Keratinocyte (primary cell): ENCODE measurements at regions not wholly inside any gene's neighbourhood (a gene's known extent, or its start where the extent isn't known, plus 50 kb on each side); places are given as distances from the start of the nearest gene placed in this dataset.

ENCODE experiments used
- DNase-seq: peaks from one replicate; pipeline ENCODE4 v3.0.0-alpha.2; 2011; ENCODE audit warnings: low read depth, missing footprints, low spot score
- FAIRE-seq: peaks from 2 replicates; lab custom pipeline; 2011; peaks lifted over from hg19 to GRCh38; lab: Jason Lieb, UNC
- H2AFZ ChIP-seq: 2 replicates; pipeline ENCODE4 v1.6.0; 2012; ENCODE audit warnings: low read length, control low read depth, inconsistent platforms; ENCODE audit not compliant: control insufficient read depth
- H3K27ac ChIP-seq: 2 replicates; pipeline ENCODE4 v1.5.1; 2011; ENCODE audit warnings: low read length; ENCODE audit not compliant: control insufficient read depth, insufficient read depth
- H3K27me3 ChIP-seq: 3 replicates; pipeline ENCODE4 v1.6.0; 2011; ENCODE audit warnings: low read length; ENCODE audit not compliant: control insufficient read depth, insufficient read depth; ENCODE audit errors: extremely low read depth
- H3K36me3 ChIP-seq, 2 experiments: 2 replicates in 1 of 2; 3 replicates in 1 of 2; pipeline ENCODE4 v1.5.1; 2011; ENCODE audit warnings: low read length in 2 of 2, mild to moderate bottlenecking in 1 of 2; ENCODE audit not compliant: control insufficient read depth in 2 of 2, insufficient read depth in 2 of 2; ENCODE audit errors: extremely low read depth in 1 of 2
- H3K4me1 ChIP-seq: 3 replicates; pipeline ENCODE4 v1.5.1; 2011; ENCODE audit warnings: low read length; ENCODE audit not compliant: control insufficient read depth, insufficient read depth; ENCODE audit errors: extremely low read depth
- H3K4me2 ChIP-seq: 3 replicates; pipeline ENCODE4 v1.6.0; 2011; ENCODE audit warnings: low read depth, low read length; ENCODE audit not compliant: control insufficient read depth, insufficient read depth; ENCODE audit errors: extremely low read depth
- H3K4me3 ChIP-seq, 3 experiments: fragments of 200-600 bp in 1 of 3; sonication (generic) in 1 of 3; 2 replicates in 2 of 3; 3 replicates in 1 of 3; pipeline ENCODE4 v1.5.1; 2011 to 2016; ENCODE audit warnings: low read length in 3 of 3, mild to moderate bottlenecking in 3 of 3, control low read depth in 2 of 3, inconsistent platforms in 1 of 3, low read depth in 1 of 3, mixed read lengths in 1 of 3, mixed run types in 1 of 3, moderate library complexity in 1 of 3; ENCODE audit not compliant: control insufficient read depth in 2 of 3, insufficient read depth in 2 of 3; ENCODE audit errors: extremely low read depth in 1 of 3
- H3K79me2 ChIP-seq: 2 replicates; pipeline ENCODE4 v1.6.0; 2012; ENCODE audit warnings: low read length; ENCODE audit not compliant: control insufficient read depth, insufficient read depth
- H3K9ac ChIP-seq: 3 replicates; pipeline ENCODE4 v1.6.0; 2011; ENCODE audit warnings: low read length; ENCODE audit not compliant: control insufficient read depth, insufficient read depth; ENCODE audit errors: extremely low read depth
- H3K9me1 ChIP-seq: 3 replicates; pipeline ENCODE4 v1.6.0; 2011; ENCODE audit warnings: low read length; ENCODE audit not compliant: control insufficient read depth, insufficient read depth; ENCODE audit errors: extremely low read depth
- H3K9me3 ChIP-seq: 2 replicates; pipeline ENCODE4 v1.5.1; 2012; ENCODE audit warnings: low read depth, low read length; ENCODE audit not compliant: control insufficient read depth
- H4K20me1 ChIP-seq: 3 replicates; pipeline ENCODE4 v1.6.0; 2011; ENCODE audit warnings: low read length; ENCODE audit not compliant: control insufficient read depth, insufficient read depth; ENCODE audit errors: extremely low read depth
- CTCF ChIP-seq, 3 experiments: IDR thresholded peaks in 1 of 3; conservative IDR thresholded peaks in 1 of 3; optimal IDR thresholded peaks in 1 of 3; 2 replicates in 2 of 3; 3 replicates in 1 of 3; pipeline versions ENCODE3 to v1.5.1; 2011; ENCODE audit warnings: low read length in 3 of 3, mild to moderate bottlenecking in 3 of 3, moderate library complexity in 2 of 3, control low read depth in 1 of 3, inconsistent platforms in 1 of 3; ENCODE audit not compliant: insufficient read depth in 2 of 3; ENCODE audit errors: extremely low read depth in 1 of 3
- EZH2 ChIP-seq: IDR thresholded peaks from one replicate; pipeline ENCODE4 v1.6.1; 2012; ENCODE audit warnings: inconsistent platforms, mild to moderate bottlenecking, low read length, moderate library complexity
- dilution Hi-C: fragments of 300-500 bp; cut with MboI; formaldehyde crosslinking; loops from one replicate; pipeline ENCODE4 v1.7.0; 2020; ENCODE audit warnings: low sequenced_read_pairs; ENCODE audit not compliant: extremely low pct_ligation_motif_present

- Histone ChIP-seq H2AFZ (no peak overlapping the region), H3K79me2 (no peaks in the 10 kb centered on the region), H3K4me3 (no peak overlapping the region), H3K9me1 (no peaks in the 10 kb centered on the region), H4K20me1 (no peaks in the 10 kb centered on the region), H3K4me2 (no peak overlapping the region), H3K9ac (no peak overlapping the region), H3K36me3 (no peaks in the 10 kb centered on the region), H3K9me3 (no peaks in the 10 kb centered on the region), H3K27me3 (no peaks in the 10 kb centered on the region), H3K4me1 (no peaks in the 10 kb centered on the region), H3K27ac (no peak overlapping the region)
- FAIRE-seq (no peak), DNase-seq (no peak)
- no peak for TF ChIP-seq EZH2
- no peak for TF ChIP-seq CTCF (optimal IDR thresholded peaks at IDR 0.05 in 1 of 3, IDR thresholded peaks at IDR 0.05 in 1 of 3, conservative IDR thresholded peaks at IDR 0.05 in 1 of 3; ENCODE audit: extremely low read depth in 1 of 3, insufficient read depth in 2 of 3, low read length in 3 of 3)
- dilution Hi-C loops = no loop called here
Observed at GRCh38 chr13:59330764-59331163, 833.0 kb downstream of the DIAPH3 start.

- Histone ChIP-seq H4K20me1 (no peaks in the 10 kb centered on the region), H3K4me2 (no peak overlapping the region), H3K9me3 (no peaks in the 10 kb centered on the region), H3K9ac (no peak overlapping the region), H3K36me3 (no peaks in the 10 kb centered on the region), H3K27ac (no peak overlapping the region), H2AFZ (no peak overlapping the region), H3K79me2 (no peaks in the 10 kb centered on the region), H3K4me3 (no peak overlapping the region), H3K4me1 (no peaks in the 10 kb centered on the region), H3K9me1 (no peaks in the 10 kb centered on the region), H3K27me3 (no peaks in the 10 kb centered on the region)
- DNase-seq (no peak), FAIRE-seq (no peak)
- TF ChIP-seq EZH2 (no peak), CTCF (optimal IDR thresholded peaks at IDR 0.05 in 1 of 3, IDR thresholded peaks at IDR 0.05 in 1 of 3, conservative IDR thresholded peaks at IDR 0.05 in 1 of 3; ENCODE audit: extremely low read depth in 1 of 3, insufficient read depth in 2 of 3, low read length in 3 of 3) (no peak)
- dilution Hi-C loops = no loop called here
Observed at GRCh38 chr13:59332966-59333365, 830.8 kb downstream of the DIAPH3 start.
